ENCODE measurements at regions not wholly inside any gene's neighbourhood (a gene's known extent, or its start where the extent isn't known, plus 50 kb on each side); places are given as distances from the start of the nearest gene placed in this dataset.

DNA sequence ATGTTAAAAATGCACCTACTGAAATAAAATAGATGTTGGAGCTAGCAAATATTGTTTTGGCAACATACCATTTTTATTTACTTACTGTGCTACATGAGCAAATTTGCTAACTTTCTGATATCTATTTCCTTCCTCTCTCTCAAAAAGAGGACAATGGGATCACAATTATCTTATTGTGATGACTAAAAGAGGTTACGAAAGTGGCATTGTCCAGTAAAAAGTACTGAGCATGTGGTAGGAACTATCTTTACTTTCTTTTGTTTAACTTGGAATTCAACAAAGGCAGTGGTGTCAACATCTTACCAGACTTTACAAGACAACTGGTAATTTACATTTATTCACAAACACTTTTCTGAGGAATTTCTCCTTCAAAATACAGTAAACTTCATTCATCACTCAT lies 1542.6 kb upstream of the CDH8 start:
- no peak for DNase-seq (ENCODE audit: low spot score)
- no peak overlapping the region for H3K27ac ChIP-seq
- H3K4me3 ChIP-seq: no peak overlapping the region
- TF ChIP-seq, protein P1, sequence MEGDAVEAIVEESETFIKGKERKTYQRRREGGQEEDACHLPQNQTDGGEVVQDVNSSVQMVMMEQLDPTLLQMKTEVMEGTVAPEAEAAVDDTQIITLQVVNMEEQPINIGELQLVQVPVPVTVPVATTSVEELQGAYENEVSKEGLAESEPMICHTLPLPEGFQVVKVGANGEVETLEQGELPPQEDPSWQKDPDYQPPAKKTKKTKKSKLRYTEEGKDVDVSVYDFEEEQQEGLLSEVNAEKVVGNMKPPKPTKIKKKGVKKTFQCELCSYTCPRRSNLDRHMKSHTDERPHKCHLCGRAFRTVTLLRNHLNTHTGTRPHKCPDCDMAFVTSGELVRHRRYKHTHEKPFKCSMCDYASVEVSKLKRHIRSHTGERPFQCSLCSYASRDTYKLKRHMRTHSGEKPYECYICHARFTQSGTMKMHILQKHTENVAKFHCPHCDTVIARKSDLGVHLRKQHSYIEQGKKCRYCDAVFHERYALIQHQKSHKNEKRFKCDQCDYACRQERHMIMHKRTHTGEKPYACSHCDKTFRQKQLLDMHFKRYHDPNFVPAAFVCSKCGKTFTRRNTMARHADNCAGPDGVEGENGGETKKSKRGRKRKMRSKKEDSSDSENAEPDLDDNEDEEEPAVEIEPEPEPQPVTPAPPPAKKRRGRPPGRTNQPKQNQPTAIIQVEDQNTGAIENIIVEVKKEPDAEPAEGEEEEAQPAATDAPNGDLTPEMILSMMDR (IDR thresholded peaks at IDR 0.05): no peak

DNA sequence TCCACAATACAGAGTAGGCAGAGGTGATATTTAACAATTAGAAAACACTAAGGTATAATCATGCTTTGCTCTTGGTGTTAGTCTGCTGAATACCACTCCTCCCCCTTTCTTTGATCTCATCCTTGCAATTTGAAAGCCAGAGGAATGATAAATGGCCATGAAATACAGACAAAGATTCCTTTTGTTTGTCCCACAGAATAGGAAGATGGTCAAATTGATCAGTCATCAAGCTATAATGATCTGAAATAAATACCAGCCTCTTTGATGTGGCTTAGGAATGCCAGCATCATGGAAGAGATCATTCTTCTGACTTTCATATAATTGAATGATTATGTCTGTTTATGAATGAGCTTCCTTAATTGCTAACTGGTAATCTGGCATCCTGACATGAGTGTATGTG lies 1541.7 kb upstream of the CDH8 start:
- TF ChIP-seq, protein P1 (IDR thresholded peaks at IDR 0.05): no peak
- no peak for DNase-seq (ENCODE audit: low spot score)
- Histone ChIP-seq H3K4me3 (no peak overlapping the region), H3K27ac (no peak overlapping the region)

DNA sequence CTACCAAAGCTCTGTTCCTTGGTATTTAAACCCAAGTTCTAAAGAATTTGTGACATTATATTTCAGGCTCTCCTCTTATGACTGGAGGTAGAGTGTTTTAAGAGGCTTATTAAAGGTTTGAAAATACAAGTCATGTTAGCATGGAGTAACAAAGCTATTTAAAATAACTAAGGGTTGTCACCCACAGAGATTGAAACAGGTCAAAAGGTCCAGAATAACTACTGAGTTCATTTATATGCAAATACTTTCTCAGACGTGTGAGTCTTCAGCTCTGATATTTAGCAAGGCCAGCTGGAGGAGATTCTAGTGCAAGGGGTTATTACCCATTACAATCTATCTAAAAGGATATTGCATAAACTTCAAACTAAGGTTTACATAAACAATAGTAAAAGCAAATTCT lies 1538.8 kb upstream of the CDH8 start:
- Histone ChIP-seq H3K27ac (no peak overlapping the region), H3K4me3 (no peak overlapping the region)
- TF ChIP-seq, protein P1 (IDR thresholded peaks at IDR 0.05): no peak
- DNase-seq (ENCODE audit: low spot score): no peak

DNA sequence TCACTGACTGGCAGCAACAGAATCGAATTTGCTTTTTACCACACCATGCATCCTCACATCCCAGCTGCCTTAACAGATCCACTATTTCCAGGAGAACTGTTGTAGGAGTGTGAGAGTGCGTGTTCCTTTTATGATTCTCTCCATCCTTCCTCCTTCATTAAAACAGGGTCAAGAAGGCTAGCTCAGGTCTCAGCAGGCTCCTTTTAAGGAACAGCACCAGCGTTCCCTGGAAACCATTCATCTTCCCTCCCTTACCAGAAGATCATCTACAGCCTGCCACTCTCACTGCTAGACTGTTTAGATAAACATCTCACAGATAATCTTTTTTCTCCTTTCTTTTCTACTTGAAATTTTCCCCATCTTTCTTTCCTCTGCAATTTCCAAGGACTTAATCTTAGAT lies 1531.9 kb upstream of the CDH8 start:
- no peak overlapping the region for H3K4me3 ChIP-seq
- H3K27ac ChIP-seq: no peak overlapping the region
- DNase-seq (ENCODE audit: low spot score): no peak
- TF ChIP-seq, protein P1 (IDR thresholded peaks at IDR 0.05): no peak

DNA sequence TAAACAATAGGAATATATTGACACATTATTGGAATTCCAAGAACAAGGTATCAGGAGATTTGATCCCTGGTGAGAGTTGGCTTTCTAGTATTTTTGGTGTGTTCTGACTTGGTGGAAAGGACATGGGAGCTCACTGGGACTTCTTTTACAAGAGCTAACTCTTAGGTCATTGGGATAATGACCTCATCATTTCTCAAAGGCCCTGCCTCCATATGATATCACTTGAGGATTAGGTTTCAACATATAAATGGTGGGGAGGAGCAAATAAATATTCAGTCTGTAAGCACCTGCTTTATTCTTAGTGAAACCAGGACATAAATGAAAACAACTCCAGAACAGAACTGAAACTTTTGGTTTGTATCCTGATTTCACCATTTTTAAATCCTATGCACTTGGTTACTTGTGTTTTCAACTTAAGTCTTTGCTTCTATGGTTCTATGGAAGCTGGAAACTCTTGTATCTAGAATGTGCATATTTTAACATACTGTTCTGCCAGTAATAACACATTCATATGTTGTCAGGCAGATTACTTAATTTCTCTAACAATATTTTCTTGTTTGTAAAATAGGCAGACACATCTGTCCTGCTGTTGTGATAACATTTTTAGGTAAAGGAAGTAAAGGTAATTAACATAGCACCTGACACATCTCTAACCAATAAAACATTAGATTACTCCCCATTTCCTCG lies 1527.7 kb upstream of the CDH8 start:
- TF ChIP-seq, protein P1 (IDR thresholded peaks at IDR 0.05): no peak
- no peak overlapping the region for H3K27ac ChIP-seq
- DNase-seq (ENCODE audit: low spot score): no peak
- H3K4me3 ChIP-seq: no peak overlapping the region

DNA sequence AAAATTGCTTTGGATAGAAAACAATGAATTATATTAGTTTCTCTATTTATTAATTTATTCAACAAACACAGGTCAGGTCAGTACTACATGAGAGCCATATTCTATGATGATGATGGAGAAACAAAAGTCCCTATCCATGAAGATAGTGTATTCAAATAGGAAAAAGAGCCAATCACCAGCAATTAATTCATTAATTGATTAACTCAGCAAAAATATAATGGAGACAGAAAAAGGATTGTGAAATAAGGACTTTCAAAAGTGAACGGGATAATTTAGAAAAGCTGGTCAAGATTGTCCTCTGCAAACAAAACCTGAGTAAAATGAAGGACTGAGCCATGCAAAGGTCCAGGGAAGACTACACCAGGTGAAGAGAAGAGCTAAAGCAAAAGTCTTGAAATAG lies 1517.7 kb upstream of the CDH8 start:
- TF ChIP-seq, protein P1 (IDR thresholded peaks at IDR 0.05): no peak
- DNase-seq (ENCODE audit: low spot score): no peak
- H3K4me3 ChIP-seq: no peak overlapping the region
- H3K27ac ChIP-seq: no peak overlapping the region

DNA sequence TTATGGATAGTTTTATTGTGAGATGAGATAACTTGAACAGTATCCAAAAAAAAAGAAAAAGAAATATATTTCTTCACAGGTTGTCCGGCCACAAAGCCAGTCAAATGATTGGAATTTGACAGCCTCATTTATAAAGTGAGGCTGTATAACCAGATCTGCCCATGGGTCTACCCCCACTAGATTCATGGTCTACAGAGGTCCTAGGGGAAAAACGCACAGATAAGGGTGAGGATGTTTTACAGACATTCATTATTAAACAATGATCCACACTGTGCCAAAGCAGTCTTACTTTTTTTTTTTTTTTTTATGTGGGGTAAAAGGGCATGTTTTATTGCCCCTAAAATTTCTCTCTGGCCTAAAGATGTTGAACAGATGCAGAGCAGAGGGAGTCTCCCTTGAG lies 1503.0 kb upstream of the CDH8 start:
- Histone ChIP-seq H3K27ac (no peak overlapping the region), H3K4me3 (no peak overlapping the region)
- DNase-seq (ENCODE audit: low spot score): no peak
- TF ChIP-seq, protein P1 (IDR thresholded peaks at IDR 0.05): no peak
